ENCODE measurements at regions not wholly inside any gene's neighbourhood (a gene's known extent, or its start where the extent isn't known, plus 50 kb on each side); places are given as distances from the start of the nearest gene placed in this dataset.

- DNase-seq (ENCODE audit: low read depth) = no peak
Measured at GRCh38 chr2:103734911-103735310, 973.1 kb downstream of the TMEM182 start.

- no peak for DNase-seq (ENCODE audit: low read depth)
Measured at GRCh38 chr2:103738108-103738507, 976.3 kb downstream of the TMEM182 start.

- no peak for DNase-seq (ENCODE audit: low read depth)
Measured at GRCh38 chr2:103738606-103739005, 976.8 kb downstream of the TMEM182 start.

DNA sequence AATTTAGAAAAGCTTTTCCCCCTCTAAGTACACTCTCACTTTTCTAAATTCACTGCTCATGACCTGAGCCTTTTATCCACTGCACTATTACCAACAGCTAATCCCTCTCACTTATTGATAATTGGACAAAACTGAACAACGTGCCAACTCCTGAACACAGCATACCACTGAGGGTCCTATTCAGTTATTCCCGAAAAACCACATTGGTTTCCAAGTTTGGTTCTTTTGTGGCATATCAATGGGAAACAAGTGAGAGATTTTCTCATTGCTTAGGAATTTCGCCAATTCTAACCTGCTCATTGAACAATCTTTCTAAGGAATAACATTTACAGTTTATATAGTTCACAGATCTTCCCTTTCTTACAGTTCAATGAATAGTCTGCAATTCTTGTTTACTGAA is 977.4 kb downstream of the TMEM182 start:
- DNase-seq (ENCODE audit: low read depth) = no peak

DNA sequence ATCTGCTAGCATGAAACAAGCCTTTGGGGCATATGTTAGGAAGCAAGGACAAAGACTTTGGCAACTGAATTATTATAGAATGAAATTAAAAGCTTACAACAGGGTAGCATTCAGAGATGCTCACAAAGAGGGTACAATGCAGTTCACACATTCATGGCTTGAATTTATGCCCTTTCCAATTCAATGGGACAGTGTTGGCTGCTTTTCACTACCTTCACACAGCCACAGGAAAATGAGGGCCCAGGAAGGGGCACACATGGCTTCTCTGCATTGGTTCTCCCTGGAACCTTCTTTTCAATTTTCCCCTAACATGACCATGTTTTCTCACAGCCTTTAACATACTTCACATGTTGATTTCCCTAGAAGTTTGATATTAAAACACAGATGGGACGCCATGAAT is 978.1 kb downstream of the TMEM182 start:
- no peak for DNase-seq (ENCODE audit: low read depth)

DNA sequence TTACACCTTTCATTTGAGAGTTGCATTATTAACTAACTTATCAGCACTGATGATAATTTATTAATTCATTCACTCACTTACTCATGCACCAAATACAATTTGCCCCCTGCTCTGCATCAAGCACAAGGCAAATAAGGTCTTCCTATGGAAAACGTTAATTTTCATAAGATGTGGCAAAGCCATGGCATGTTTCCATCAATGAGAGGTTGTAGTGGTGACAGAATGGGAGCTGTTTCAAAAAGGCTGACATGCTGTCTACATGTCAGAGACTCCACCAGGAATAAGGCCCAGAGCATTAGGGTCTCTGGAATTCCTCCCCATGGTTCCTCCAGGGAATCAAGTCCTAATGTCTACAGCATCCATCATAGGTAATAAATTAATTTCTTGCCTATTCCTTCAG is 978.8 kb downstream of the TMEM182 start:
- no peak for DNase-seq (ENCODE audit: low read depth)

DNA sequence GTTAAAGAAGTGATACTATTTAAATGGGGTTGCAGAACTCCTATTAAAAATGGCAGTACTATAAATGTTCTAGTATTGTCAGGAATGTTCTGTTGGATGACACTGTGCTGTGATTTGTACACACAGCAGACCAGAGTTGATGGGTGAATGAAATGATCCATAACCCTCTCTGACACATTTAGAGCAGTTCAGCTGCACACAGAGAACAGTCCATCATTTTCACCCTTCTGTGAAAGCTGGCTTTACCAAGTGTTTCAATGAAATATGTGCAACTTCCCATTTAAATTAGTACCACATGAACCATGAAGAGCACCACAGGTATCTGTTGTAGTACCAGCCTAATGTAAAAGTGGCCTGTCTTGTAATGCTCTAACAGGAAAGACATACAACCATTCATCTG is 981.4 kb downstream of the TMEM182 start:
- DNase-seq (ENCODE audit: low read depth) = no peak

DNA sequence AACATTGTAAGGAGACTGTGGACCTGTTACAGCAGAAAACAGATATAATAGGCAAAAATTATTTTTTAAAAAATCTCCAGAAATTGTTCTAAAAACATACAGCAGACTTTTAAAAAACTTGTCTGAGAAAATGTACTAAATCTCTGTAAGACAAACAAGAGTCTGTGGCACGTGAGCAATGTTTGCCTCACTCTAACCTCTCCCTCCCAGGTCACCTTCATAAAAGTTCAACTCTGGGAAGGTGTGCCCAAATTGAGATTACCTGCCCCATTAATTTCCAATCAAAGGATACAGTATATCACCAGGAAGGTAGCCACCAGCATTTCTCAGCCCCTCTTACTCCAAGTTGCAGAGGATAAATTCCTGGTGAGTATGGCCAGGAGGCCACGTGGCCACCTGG is 992.7 kb downstream of the TMEM182 start:
- DNase-seq (ENCODE audit: low read depth) = no peak

- DNase-seq (ENCODE audit: low read depth) = no peak
Measured at GRCh38 chr2:103773884-103774283, 1012.1 kb downstream of the TMEM182 start.

- DNase-seq (ENCODE audit: low read depth) = no peak
Measured at GRCh38 chr2:103780088-103780702, 1018.4 kb downstream of the TMEM182 start.

DNA sequence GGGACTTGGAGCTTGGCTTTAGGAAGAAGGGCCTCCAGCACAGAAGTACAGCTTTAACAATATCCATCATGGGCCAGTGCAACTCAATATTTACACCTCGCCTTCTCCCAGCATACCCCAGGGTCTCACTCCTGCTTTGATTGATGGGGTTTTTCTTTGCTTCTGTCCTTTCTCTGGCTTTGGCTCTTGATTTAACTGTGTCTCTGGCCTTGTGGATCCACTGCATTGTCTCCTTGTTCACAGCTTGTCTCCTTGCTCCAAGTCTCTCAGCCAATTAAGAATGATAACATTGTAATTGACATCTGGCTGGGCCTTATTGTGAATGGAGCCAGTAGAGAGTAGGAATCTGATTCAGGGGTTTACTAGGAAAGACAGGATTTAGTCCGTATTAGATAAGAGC is 1019.5 kb downstream of the TMEM182 start:
- no peak for DNase-seq (ENCODE audit: low read depth)

- no peak for DNase-seq (ENCODE audit: low read depth)
Measured at GRCh38 chr2:103784261-103784660, 1022.4 kb downstream of the TMEM182 start.

DNA sequence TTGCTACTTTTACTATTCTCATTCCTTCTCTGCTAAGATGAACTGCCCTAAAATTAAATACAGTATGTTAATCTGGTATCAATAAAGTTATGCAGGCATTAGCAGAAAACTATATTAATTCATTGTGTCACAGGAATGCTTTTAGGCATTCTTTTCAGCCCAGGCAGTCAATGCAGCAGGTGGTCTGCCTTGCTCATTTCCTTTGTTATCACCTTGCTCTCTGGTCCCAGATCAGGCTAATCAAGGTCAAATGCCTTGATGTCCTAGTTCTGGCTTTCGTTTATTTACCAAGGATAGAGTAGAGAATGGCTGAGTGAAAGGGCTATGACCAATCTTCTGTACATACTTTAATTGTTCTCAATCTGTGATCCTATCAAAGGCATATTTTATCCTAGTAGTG is 1023.6 kb downstream of the TMEM182 start:
- no peak for DNase-seq (ENCODE audit: low read depth)

- DNase-seq (ENCODE audit: low read depth) = no peak
Measured at GRCh38 chr2:103785956-103786355, 1024.1 kb downstream of the TMEM182 start.

DNA sequence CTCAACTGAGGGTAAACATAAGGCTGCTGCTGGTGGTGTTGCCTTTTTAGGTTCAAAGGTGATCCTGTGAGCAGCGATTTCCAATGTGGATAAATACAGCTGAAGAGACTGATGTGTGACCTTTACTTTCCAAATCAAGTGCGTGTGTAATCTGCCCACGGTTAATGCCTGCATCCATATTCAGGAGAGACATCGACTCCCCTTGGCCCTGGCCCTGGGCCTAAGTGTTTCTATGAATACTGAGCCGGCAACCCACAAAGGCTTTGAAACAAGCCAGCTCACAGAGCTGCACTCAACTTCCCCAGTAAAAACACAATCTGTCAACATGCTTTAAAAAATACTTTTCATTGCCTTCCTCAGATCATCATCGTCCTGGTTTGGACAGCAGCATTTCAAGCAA is 1026.6 kb downstream of the TMEM182 start:
- DNase-seq (ENCODE audit: low read depth) = no peak

DNA sequence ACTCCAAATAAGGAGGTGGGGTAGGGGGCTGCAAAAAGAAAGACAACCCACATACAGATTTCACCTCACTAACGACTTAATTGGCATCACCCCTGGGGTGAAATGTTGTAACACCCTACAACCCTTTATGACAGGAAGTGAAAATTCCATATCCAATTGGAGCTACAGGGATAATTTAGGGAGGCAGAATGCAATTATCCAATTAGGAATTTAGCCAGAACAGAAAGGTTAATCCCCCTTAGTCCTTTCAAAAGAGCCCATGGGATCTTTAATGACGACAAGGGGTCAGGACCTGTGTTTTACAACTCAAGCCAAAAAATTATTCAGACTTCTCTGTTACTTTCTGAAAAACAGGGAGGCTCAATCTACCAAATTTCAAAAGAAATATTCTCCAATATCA is 1027.1 kb downstream of the TMEM182 start:
- no peak for DNase-seq (ENCODE audit: low read depth)

DNA sequence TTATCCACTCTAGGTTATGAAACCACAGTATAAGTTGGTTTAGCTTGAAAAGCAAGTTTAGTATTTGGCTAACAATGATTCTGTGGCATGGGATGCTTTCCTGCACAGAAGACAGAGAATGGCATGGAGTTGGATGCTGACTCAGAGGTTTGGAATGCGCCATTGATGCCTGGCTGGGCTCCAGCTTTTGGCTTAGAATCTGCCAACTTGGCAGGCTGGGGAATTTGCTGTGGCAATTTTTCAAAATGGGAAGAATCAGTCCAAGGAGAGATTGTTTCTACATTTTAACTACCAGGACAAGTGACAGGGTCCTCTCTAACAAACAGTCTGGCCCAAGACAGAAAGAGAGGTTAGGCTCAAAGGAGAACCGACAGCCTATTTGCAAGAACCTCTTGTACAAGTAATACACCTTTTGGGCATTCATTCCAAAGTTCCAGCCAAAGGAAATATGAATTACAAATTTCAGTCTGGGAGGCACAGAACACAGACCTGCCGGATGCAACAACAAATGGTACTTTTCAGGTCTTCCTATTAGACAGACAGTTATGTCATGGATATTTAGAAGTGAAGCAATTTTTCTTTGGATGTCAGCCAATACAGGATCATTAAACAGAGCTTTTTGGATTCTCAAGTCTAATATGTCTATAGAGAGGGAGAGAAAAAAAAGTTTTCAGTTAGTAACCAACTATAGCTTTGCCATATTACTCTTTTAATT is 1027.7 kb downstream of the TMEM182 start:
- DNase-seq (ENCODE audit: low read depth) = no peak

- no peak for DNase-seq (ENCODE audit: low read depth)
Measured at GRCh38 chr2:103792042-103792441, 1030.2 kb downstream of the TMEM182 start.

DNA sequence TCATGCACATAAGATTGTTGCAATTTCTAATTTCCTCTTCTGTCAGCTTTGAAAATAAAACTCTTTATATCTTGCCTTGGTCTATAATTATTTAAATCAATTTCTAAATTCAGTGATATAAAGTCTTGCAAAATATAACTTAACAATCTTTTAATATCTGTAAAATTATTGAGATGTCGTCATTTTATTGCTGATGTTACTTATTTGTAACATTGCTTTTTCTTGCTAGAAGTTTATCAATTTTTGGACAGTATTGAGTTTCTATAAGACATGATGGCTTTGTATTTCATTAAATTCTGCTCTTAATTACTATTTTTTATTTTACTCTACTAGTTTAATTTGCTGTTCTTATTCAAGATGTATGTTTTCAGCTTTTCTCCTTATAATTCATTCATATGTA is 1036.5 kb downstream of the TMEM182 start:
- no peak for DNase-seq (ENCODE audit: low read depth)

DNA sequence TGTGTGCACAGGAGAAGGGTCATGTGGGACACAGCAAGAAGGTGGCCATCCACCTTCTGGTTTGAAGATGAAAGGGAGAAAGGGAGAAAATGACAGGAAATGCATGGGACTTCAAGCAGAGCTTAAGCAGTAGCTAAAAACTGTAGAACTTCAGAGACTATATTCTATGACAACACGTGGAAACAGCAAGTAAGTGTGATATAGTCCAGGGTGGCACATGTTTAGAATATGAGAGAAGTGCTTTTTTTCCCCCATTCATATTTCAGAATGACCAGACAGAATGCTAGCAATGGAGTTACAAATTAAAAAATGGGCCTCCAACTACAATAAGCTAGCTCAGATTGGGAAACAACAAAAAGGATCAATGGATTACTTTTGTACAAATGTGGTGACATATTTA is 1042.2 kb downstream of the TMEM182 start:
- no peak for DNase-seq (ENCODE audit: low read depth)

- no peak for DNase-seq (ENCODE audit: low read depth)
Measured at GRCh38 chr2:103805746-103806145, 1043.9 kb downstream of the TMEM182 start.

DNA sequence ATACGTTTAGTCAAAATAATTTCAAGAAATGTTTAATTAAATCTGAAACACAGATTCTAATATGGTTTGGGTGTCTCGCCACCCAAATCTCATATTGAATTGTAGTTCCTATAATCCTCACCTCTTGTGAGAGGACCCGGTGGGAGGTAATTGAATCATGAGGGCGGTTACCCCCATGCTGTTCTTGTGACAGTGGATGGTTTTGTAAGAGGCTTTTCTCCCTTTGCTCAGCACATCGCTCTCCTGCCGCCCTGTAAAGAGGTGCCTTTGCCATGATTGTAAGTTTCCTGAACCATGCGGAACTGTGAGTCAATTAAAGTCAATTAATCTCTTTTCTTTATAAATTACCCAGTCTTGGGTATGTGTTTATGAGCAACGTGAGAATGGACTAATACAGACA is 1045.1 kb upstream of the POU3F3 start:
- no peak for DNase-seq (ENCODE audit: low read depth)

DNA sequence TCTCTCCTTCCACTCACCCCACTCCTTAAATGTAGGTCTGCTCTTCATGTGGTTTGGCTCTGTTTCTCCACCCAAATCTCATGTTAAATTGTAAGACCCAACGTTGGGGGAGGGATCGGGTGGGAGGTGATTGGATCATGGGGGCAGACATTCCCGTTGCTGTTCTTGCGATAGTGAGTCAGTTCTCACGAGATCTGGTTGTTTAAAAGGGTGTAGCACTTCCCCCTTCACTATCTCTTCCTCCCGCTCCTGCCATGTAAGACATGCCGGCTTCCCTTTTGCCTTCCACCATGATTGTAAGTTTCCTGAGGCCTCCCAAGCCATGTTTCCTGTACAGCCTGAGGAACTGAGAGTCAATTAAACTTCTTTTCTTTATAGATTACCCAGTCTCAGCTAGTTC is 1044.5 kb upstream of the POU3F3 start:
- DNase-seq (ENCODE audit: low read depth) = no peak
